Mammary epithelial cell (primary cell): ENCODE measurements at regions not wholly inside any gene's neighbourhood (a gene's known extent, or its start where the extent isn't known, plus 50 kb on each side); places are given as distances from the start of the nearest gene placed in this dataset.

Experiments used
- EZH2 ChIP-seq: IDR thresholded peaks from 2 replicates; pipeline ENCODE4 v1.6.1; 2012; ENCODE audit warnings: low read length, inconsistent platforms, borderline replicate concordance
- TF ChIP-seq, protein P1 (sequence below), 2 donors: IDR thresholded peaks in 1 of 2; conservative IDR thresholded peaks in 1 of 2; 2 replicates each; pipeline ENCODE4 v1.5.1; 2011 to 2012; ENCODE audit warnings: inconsistent platforms in 2 of 2, low read length in 2 of 2, mild to moderate bottlenecking in 2 of 2, control low read depth in 1 of 2, low read depth in 1 of 2; ENCODE audit not compliant: insufficient read depth in 1 of 2; ENCODE audit errors: extremely low read depth in 1 of 2

- TF ChIP-seq EZH2, result no peak
- TF ChIP-seq, protein P1, sequence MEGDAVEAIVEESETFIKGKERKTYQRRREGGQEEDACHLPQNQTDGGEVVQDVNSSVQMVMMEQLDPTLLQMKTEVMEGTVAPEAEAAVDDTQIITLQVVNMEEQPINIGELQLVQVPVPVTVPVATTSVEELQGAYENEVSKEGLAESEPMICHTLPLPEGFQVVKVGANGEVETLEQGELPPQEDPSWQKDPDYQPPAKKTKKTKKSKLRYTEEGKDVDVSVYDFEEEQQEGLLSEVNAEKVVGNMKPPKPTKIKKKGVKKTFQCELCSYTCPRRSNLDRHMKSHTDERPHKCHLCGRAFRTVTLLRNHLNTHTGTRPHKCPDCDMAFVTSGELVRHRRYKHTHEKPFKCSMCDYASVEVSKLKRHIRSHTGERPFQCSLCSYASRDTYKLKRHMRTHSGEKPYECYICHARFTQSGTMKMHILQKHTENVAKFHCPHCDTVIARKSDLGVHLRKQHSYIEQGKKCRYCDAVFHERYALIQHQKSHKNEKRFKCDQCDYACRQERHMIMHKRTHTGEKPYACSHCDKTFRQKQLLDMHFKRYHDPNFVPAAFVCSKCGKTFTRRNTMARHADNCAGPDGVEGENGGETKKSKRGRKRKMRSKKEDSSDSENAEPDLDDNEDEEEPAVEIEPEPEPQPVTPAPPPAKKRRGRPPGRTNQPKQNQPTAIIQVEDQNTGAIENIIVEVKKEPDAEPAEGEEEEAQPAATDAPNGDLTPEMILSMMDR (conservative IDR thresholded peaks at IDR 0.05 in 1 of 2, IDR thresholded peaks at IDR 0.05 in 1 of 2; ENCODE audit: extremely low read depth in 1 of 2, insufficient read depth in 1 of 2, low read depth in 1 of 2, low read length in 2 of 2), result no peak
These were observed 95.6 kb upstream of the TUSC1 start for GRCh38 chr9:25773805-25774204.
